ENCODE measurements at regions not wholly inside any gene's neighbourhood (a gene's known extent, or its start where the extent isn't known, plus 50 kb on each side); places are given as distances from the start of the nearest gene placed in this dataset.

DNA sequence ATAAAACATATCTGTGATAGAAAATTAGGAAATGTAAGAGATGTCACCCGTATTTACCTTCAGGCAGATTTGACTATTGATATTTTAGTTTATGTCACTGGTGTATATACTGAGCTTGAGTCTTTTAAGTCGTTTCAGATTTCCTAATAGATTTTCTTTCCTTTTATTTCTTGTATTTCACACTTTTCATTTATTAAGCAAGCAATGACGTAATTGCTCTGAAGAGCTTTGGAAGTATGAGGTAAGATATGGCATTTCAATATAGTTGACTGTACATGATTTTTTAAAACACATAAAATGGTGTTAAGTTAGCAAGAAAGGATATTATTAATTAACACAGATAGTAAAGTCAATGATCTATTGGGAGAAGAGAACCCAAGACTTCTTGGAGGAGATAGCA, 652.6 kb downstream of the SORCS1 start:
- no peaks in the 10 kb centered on the region for H3K9me3 ChIP-seq
- no peaks in the 10 kb centered on the region for H3K27me3 ChIP-seq
- no peak overlapping the region for H3K4me3 ChIP-seq
- no peak for TF ChIP-seq EP300 (IDR thresholded peaks at IDR 0.05)
- TF ChIP-seq POLR2A (IDR thresholded peaks at IDR 0.05; ENCODE audit: low read depth), result no peak
- TF ChIP-seq, protein P1, sequence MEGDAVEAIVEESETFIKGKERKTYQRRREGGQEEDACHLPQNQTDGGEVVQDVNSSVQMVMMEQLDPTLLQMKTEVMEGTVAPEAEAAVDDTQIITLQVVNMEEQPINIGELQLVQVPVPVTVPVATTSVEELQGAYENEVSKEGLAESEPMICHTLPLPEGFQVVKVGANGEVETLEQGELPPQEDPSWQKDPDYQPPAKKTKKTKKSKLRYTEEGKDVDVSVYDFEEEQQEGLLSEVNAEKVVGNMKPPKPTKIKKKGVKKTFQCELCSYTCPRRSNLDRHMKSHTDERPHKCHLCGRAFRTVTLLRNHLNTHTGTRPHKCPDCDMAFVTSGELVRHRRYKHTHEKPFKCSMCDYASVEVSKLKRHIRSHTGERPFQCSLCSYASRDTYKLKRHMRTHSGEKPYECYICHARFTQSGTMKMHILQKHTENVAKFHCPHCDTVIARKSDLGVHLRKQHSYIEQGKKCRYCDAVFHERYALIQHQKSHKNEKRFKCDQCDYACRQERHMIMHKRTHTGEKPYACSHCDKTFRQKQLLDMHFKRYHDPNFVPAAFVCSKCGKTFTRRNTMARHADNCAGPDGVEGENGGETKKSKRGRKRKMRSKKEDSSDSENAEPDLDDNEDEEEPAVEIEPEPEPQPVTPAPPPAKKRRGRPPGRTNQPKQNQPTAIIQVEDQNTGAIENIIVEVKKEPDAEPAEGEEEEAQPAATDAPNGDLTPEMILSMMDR (IDR thresholded peaks at IDR 0.05), result no peak
- no peak for TF ChIP-seq POLR2AphosphoS5 (IDR thresholded peaks at IDR 0.05)
- H3K36me3 ChIP-seq, result no peaks in the 10 kb centered on the region
- intact Hi-C loops (cut with DNase I), result no loop called here
- no peak overlapping the region for H3K27ac ChIP-seq (replicated peaks in 1 of 4)
- no peaks in the 10 kb centered on the region for H3K4me1 ChIP-seq
- 82% methylated on average over 3 of the region's 3 CpGs for WGBS
- DNase-seq (ENCODE audit: extremely low spot score), result no peak

DNA sequence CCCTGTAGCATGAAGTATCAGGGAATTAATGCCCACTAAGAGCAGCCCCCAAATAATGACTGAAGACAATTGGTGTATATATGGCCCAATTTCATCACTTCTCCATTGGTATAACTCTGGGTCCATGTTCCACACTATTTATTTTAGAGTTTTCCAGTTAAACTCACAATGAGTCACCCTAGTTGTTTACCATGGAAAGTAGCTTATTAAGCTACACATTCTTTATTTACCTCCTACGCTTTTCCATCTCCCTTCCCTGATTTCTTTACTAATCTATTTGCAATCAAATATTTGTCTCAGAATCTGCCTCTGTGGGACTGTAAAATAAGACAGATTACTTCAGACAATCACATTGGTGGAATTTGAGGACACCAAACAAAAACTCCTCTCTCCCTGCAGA, 655.6 kb downstream of the SORCS1 start:
- TF ChIP-seq, protein P1 (IDR thresholded peaks at IDR 0.05), result no peak
- TF ChIP-seq POLR2A (IDR thresholded peaks at IDR 0.05; ENCODE audit: low read depth) (no peak), POLR2AphosphoS5 (IDR thresholded peaks at IDR 0.05) (no peak), EP300 (IDR thresholded peaks at IDR 0.05) (no peak)
- Histone ChIP-seq H3K27me3 (no peaks in the 10 kb centered on the region), H3K9me3 (no peaks in the 10 kb centered on the region), H3K36me3 (no peaks in the 10 kb centered on the region), H3K4me3 (no peak overlapping the region), H3K4me1 (no peaks in the 10 kb centered on the region), H3K27ac (replicated peaks in 1 of 4) (no peak overlapping the region)
- intact Hi-C loops (cut with DNase I), result no loop called here
- WGBS, result 97% methylated on average over 1 of the region's 1 CpG
- DNase-seq (ENCODE audit: extremely low spot score), result no peak

DNA sequence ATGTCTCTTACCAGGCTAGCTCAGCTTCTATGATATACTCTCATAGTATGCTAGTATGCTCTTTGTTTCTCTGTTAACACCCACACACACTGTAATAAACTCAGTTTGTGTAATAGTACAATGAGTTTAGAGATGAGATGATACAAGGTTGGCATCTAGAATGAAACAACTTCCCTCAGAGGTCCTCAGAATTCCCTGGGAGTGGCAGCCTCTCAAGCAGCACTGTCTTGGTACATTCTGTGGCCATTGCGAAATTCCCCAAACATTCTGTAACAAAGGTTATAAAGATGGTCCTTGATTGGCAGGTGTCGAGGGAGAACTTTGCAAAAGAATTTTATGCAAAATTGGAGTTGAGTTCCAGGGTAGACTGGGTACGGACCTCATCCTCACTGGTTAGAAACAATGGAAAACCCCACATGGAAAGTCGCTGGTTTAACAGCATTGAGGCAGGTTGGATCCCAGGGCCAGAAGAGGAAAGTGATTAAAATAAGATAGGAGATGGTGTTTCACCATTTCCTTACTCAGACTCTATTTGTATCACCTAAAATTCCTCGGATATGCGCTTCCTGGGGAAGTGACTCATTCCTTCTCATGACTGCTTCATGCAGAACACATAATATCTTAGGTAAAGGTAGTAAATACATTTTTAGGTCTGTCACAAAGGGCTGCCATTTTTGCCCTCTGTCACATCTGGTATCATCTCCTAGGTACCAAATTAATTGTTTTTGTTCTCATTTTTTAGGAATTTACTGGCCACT, 657.8 kb downstream of the SORCS1 start:
- Histone ChIP-seq H3K36me3 (no peaks in the 10 kb centered on the region), H3K9me3 (no peaks in the 10 kb centered on the region), H3K27ac (replicated peaks in 1 of 4) (no peak overlapping the region), H3K4me1 (no peaks in the 10 kb centered on the region), H3K27me3 (no peaks in the 10 kb centered on the region), H3K4me3 (no peak overlapping the region)
- WGBS, result 82% methylated on average over 6 of the region's 6 CpGs
- intact Hi-C loops (cut with DNase I), result no loop called here
- no peak for TF ChIP-seq EP300 (IDR thresholded peaks at IDR 0.05)
- TF ChIP-seq POLR2AphosphoS5 (IDR thresholded peaks at IDR 0.05), result no peak
- TF ChIP-seq, protein P1 (IDR thresholded peaks at IDR 0.05), result no peak
- TF ChIP-seq POLR2A (IDR thresholded peaks at IDR 0.05; ENCODE audit: low read depth), result no peak
- DNase-seq (ENCODE audit: extremely low spot score), result no peak

DNA sequence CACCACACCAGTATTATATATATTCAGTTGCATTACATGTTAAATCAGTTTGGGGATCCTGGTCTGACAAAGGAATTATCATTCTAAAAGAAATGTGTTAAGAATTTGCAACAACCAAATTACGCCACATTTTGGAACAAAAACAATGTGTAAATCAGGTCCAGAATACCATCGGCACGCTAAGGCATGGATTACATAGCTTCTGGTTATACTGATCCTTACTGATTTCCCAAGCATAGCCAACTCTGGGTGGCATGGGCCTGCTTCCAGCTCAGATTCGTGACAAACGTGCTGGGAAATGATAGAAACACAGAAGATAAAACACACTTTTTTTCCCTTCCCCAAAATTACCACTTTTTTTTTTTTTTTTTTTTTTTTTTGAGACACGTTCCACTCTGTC, 660.0 kb downstream of the SORCS1 start:
- Histone ChIP-seq H3K9me3 (no peaks in the 10 kb centered on the region), H3K36me3 (no peaks in the 10 kb centered on the region), H3K27ac (replicated peaks in 1 of 4) (no peak overlapping the region), H3K4me1 (no peaks in the 10 kb centered on the region), H3K4me3 (no peak overlapping the region), H3K27me3 (no peaks in the 10 kb centered on the region)
- WGBS, result 83% methylated on average over 6 of the region's 6 CpGs
- no peak for DNase-seq (ENCODE audit: extremely low spot score)
- intact Hi-C loops (cut with DNase I), result no loop called here
- TF ChIP-seq, protein P1 (IDR thresholded peaks at IDR 0.05), result no peak
- TF ChIP-seq POLR2AphosphoS5 (IDR thresholded peaks at IDR 0.05), result no peak
- TF ChIP-seq POLR2A (IDR thresholded peaks at IDR 0.05; ENCODE audit: low read depth), result no peak
- no peak for TF ChIP-seq EP300 (IDR thresholded peaks at IDR 0.05)

DNA sequence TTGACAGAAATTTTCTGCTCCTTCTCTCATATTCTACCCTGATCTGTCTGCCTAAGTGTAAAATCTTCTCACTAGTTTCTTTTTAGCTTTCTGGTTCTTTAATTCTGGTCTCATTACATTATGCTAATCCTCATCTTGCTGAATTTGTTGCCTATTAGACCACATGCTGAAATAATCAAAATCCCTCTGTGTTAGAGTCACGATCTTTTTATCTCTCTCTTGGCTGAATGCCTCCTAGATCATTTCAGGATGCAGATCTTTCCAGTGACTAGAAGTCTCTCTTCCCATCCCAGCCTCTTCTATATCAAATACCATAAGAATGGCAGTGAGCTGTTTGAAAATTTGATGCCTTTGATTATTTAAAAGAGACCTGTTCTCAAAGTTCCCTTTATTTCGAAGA, 661.9 kb downstream of the SORCS1 start:
- Histone ChIP-seq H3K27me3 (no peaks in the 10 kb centered on the region), H3K27ac (replicated peaks in 1 of 4) (no peak overlapping the region), H3K36me3 (no peaks in the 10 kb centered on the region), H3K4me3 (no peak overlapping the region), H3K4me1 (no peaks in the 10 kb centered on the region), H3K9me3 (no peaks in the 10 kb centered on the region)
- 56% methylated on average over 2 of the region's 2 CpGs for WGBS
- TF ChIP-seq POLR2A (IDR thresholded peaks at IDR 0.05; ENCODE audit: low read depth), result no peak
- TF ChIP-seq, protein P1 (IDR thresholded peaks at IDR 0.05), result no peak
- TF ChIP-seq EP300 (IDR thresholded peaks at IDR 0.05), result no peak
- no peak for TF ChIP-seq POLR2AphosphoS5 (IDR thresholded peaks at IDR 0.05)
- intact Hi-C loops (cut with DNase I), result no loop called here
- no peak for DNase-seq (ENCODE audit: extremely low spot score)

All from esophagus muscularis mucosa (tissue), 4 donors.